ENCODE measurements at regions not wholly inside any gene's neighbourhood (a gene's known extent, or its start where the extent isn't known, plus 50 kb on each side); places are given as distances from the start of the nearest gene placed in this dataset.
"Not testable (repeated sequence)": the region's sequence is repeated elsewhere in the genome, so short reads cannot be mapped to it uniquely, and the experiment has no call there.

- DNase-seq (ENCODE audit: low spot score), result not testable (repeated sequence)
Observed at GRCh38 chr3:193047461-193047860, 129.8 kb upstream of the MB21D2 start.

GRCh38 chr3:193048127-193048526 lies 130.5 kb upstream of the MB21D2 start:
- DNase-seq (ENCODE audit: low spot score), result no peak

GRCh38 chr3:193049935-193050334 lies 132.3 kb upstream of the MB21D2 start:
- DNase-seq (ENCODE audit: low spot score), result no peak

- no peak for DNase-seq (ENCODE audit: low spot score)
Observed at GRCh38 chr3:193051314-193051713, 133.7 kb upstream of the MB21D2 start.

- no peak for DNase-seq (ENCODE audit: low spot score)
Observed at GRCh38 chr3:193052354-193053045, 134.8 kb upstream of the MB21D2 start.

GRCh38 chr3:193053046-193053435 lies 135.4 kb upstream of the MB21D2 start:
- DNase-seq (ENCODE audit: low spot score), result no peak

- DNase-seq (ENCODE audit: low spot score), result no peak
Observed at GRCh38 chr3:193055352-193055751, 137.7 kb upstream of the MB21D2 start.

GRCh38 chr3:193057616-193058015 lies 140.0 kb upstream of the MB21D2 start:
- DNase-seq (ENCODE audit: low spot score), result no peak

- DNase-seq (ENCODE audit: low spot score), result no peak
Observed at GRCh38 chr3:193060748-193061546, 143.3 kb upstream of the MB21D2 start.

GRCh38 chr3:193068365-193068764 lies 150.7 kb upstream of the MB21D2 start:
- DNase-seq (ENCODE audit: low spot score), result no peak

GRCh38 chr3:193069732-193070131 lies 152.1 kb upstream of the MB21D2 start:
- DNase-seq (ENCODE audit: low spot score), result not testable (repeated sequence)

- no peak for DNase-seq (ENCODE audit: low spot score)
Observed at GRCh38 chr3:193078996-193079753, 161.5 kb upstream of the MB21D2 start.

- no peak for DNase-seq (ENCODE audit: low spot score)
Observed at GRCh38 chr3:193080821-193081365, 160.1 kb upstream of the PLAAT1 start.

GRCh38 chr3:193085655-193086054 lies 155.4 kb upstream of the PLAAT1 start:
- DNase-seq (ENCODE audit: low spot score), result no peak

GRCh38 chr3:193086681-193087080 lies 154.3 kb upstream of the PLAAT1 start:
- DNase-seq (ENCODE audit: low spot score), result no peak

GRCh38 chr3:193087336-193087735 lies 153.7 kb upstream of the PLAAT1 start:
- DNase-seq (ENCODE audit: low spot score), result no peak

- DNase-seq (ENCODE audit: low spot score), result no peak
Observed at GRCh38 chr3:193095366-193095765, 145.7 kb upstream of the PLAAT1 start.

GRCh38 chr3:193096076-193096475 lies 144.9 kb upstream of the PLAAT1 start:
- no peak for DNase-seq (ENCODE audit: low spot score)

- no peak for DNase-seq (ENCODE audit: low spot score)
Observed at GRCh38 chr3:193114431-193115340, 126.3 kb upstream of the PLAAT1 start.

GRCh38 chr3:193116871-193117270 lies 124.2 kb upstream of the PLAAT1 start:
- DNase-seq (ENCODE audit: low spot score), result no peak

- DNase-seq (ENCODE audit: low spot score), result no peak
Observed at GRCh38 chr3:193118907-193119306, 122.1 kb upstream of the PLAAT1 start.
